NOMO-1 treated with dmso at 0.1 percent for 144 hours (cell line): ENCODE measurements at regions not wholly inside any gene's neighbourhood (a gene's known extent, or its start where the extent isn't known, plus 50 kb on each side); places are given as distances from the start of the nearest gene placed in this dataset.

Source experiments
- DNase-seq: peaks from one replicate; lab custom pipeline; 2025; ENCODE audit not compliant: unreplicated experiment; lab: John Stamatoyannopoulos, UW

- no peak for DNase-seq
These were observed 1658.0 kb downstream of the STIM2 start for GRCh38 chr4:28518561-28519165.

- DNase-seq = no peak
These were observed 1663.1 kb downstream of the STIM2 start for GRCh38 chr4:28523681-28524190.

GRCh38 chr4:28536124-28536523, 1675.5 kb downstream of the STIM2 start:
- DNase-seq = no peak

GRCh38 chr4:28545986-28546385, 1685.3 kb downstream of the STIM2 start:
- no peak for DNase-seq

- DNase-seq = no peak
These were observed 1687.5 kb downstream of the STIM2 start for GRCh38 chr4:28548136-28548535.

GRCh38 chr4:28548594-28548993, 1688.0 kb downstream of the STIM2 start:
- no peak for DNase-seq

GRCh38 chr4:28555866-28556265, 1695.2 kb downstream of the STIM2 start:
- DNase-seq = no peak

- DNase-seq = no peak
These were observed 1697.1 kb downstream of the STIM2 start for GRCh38 chr4:28557755-28558154.

GRCh38 chr4:28558895-28559294, 1698.3 kb downstream of the STIM2 start:
- DNase-seq = no peak

GRCh38 chr4:28562913-28563312, 1702.3 kb downstream of the STIM2 start:
- DNase-seq = no peak

GRCh38 chr4:28565396-28565795, 1704.8 kb downstream of the STIM2 start:
- no peak for DNase-seq

- DNase-seq = no peak
These were observed 1740.3 kb downstream of the STIM2 start for GRCh38 chr4:28600958-28601357.

- DNase-seq = no peak
These were observed 1761.0 kb downstream of the STIM2 start for GRCh38 chr4:28621591-28621990.

GRCh38 chr4:28636971-28637370, 1776.3 kb downstream of the STIM2 start:
- no peak for DNase-seq

GRCh38 chr4:28639747-28640146, 1779.1 kb downstream of the STIM2 start:
- DNase-seq = no peak

GRCh38 chr4:28654618-28655017, 1794.0 kb downstream of the STIM2 start:
- no peak for DNase-seq

- no peak for DNase-seq
These were observed 1804.7 kb downstream of the STIM2 start for GRCh38 chr4:28665306-28665705.

GRCh38 chr4:28675582-28675981, 1814.9 kb downstream of the STIM2 start:
- DNase-seq = no peak

GRCh38 chr4:28677808-28678207, 1817.2 kb downstream of the STIM2 start:
- no peak for DNase-seq

GRCh38 chr4:28682847-28683246, 1822.2 kb downstream of the STIM2 start:
- no peak for DNase-seq

GRCh38 chr4:28686618-28687017, 1826.0 kb downstream of the STIM2 start:
- DNase-seq = no peak

- DNase-seq = no peak
These were observed 1830.2 kb downstream of the STIM2 start for GRCh38 chr4:28690890-28691289.

GRCh38 chr4:28702571-28702970, 1841.9 kb downstream of the STIM2 start:
- no peak for DNase-seq
